HepG2 (cell line): ENCODE measurements at regions not wholly inside any gene's neighbourhood (a gene's known extent, or its start where the extent isn't known, plus 50 kb on each side); places are given as distances from the start of the nearest gene placed in this dataset.

Source experiments
- ATAC-seq: fragments of 200-7000 bp; cut with Tn5 transposase; 3 replicates; pipeline ENCODE4 v1.9.1; 2020; ENCODE audit warnings: mild to moderate bottlenecking, moderate library complexity
- BruUV-seq: library from RNA; stranded (reverse); fragments of 400-500 nt; replicated peaks from 2 replicates; lab custom pipeline; 2021; lab: Mats Ljungman, UMichigan
- CTCF ChIA-PET: fragments of 300-600 bp; formaldehyde crosslinking; extraction: SDS; loops from one replicate; lab custom pipeline; 2021; ENCODE audit warnings: low total read pairs, inconsistent platforms, low intra/inter-chr PET ratio; lab: Yijun Ruan, JAX
- POLR2A ChIA-PET: fragments of 350-600 bp; sonication (Branson Sonifier 250); formaldehyde crosslinking; loops from one replicate; lab custom pipeline; 2020; ENCODE audit warnings: antibody characterized with exemption, inconsistent platforms; lab: Yijun Ruan, JAX
- DNase-seq: peaks from one replicate; pipeline ENCODE4 v3.0.0-alpha.2; 2015; ENCODE audit warnings: low spot score
- FAIRE-seq: peaks from 3 replicates; lab custom pipeline; 2011; peaks lifted over from hg19 to GRCh38; lab: Jason Lieb, UNC
- H2AFZ ChIP-seq: one replicate; pipeline ENCODE4 v1.6.1; 2011; ENCODE audit warnings: low read length, inconsistent platforms
- H3K27ac ChIP-seq: fragments of 300-600 bp; 3 replicates; pipeline ENCODE4 v1.8.0; 2011; ENCODE audit warnings: mixed run types, mild to moderate bottlenecking, mixed read lengths, low read length, inconsistent platforms; ENCODE audit not compliant: insufficient read depth; ENCODE audit errors: extremely low read length
- H3K27me3 ChIP-seq, 2 experiments: fragments of 200-600 bp in 1 of 2; 2 replicates in 1 of 2; 3 replicates in 1 of 2; pipeline versions ENCODE4 v1.6.0 to v1.8.0; 2011; ENCODE audit warnings: low read length in 2 of 2, mild to moderate bottlenecking in 2 of 2, moderate library complexity in 2 of 2, inconsistent platforms in 1 of 2; ENCODE audit not compliant: insufficient read depth in 2 of 2, control insufficient read depth in 1 of 2
- H3K36me3 ChIP-seq, 2 experiments: fragments of 200-600 bp in 1 of 2; replicated peaks in 1 of 2; 2 replicates in 1 of 2; 3 replicates in 1 of 2; pipeline versions ENCODE4 v1.5.1 to v1.8.0; 2011; ENCODE audit warnings: low read length in 2 of 2, inconsistent platforms in 1 of 2; ENCODE audit not compliant: insufficient read depth in 2 of 2, control insufficient read depth in 1 of 2
- H3K4me1 ChIP-seq: 2 replicates; pipeline ENCODE4 v1.5.1; 2012; ENCODE audit warnings: low read length, inconsistent platforms; ENCODE audit not compliant: insufficient read depth
- H3K4me2 ChIP-seq: 2 replicates; pipeline ENCODE4 v1.6.0; 2011; ENCODE audit warnings: low read depth, low read length, inconsistent platforms
- H3K4me3 ChIP-seq, 3 experiments: fragments of 200-600 bp in 1 of 3; sonication (generic), shearing (Covaris generic) in 1 of 3; replicated peaks in 1 of 3; 2 replicates each; pipeline ENCODE4 v1.5.1; 2011 to 2016; ENCODE audit warnings: low read length in 3 of 3, inconsistent platforms in 2 of 3, low read depth in 2 of 3, mild to moderate bottlenecking in 2 of 3, control low read depth in 1 of 3, mixed read lengths in 1 of 3; ENCODE audit not compliant: insufficient read depth in 1 of 3
- H3K79me2 ChIP-seq: one replicate; pipeline ENCODE4 v1.6.1; 2011; ENCODE audit warnings: low read length, inconsistent platforms; ENCODE audit not compliant: insufficient read depth
- H3K9ac ChIP-seq: 2 replicates; pipeline ENCODE4 v1.6.0; 2011; ENCODE audit warnings: mild to moderate bottlenecking, low read depth, low read length, inconsistent platforms; ENCODE audit not compliant: insufficient read depth
- H3K9me3 ChIP-seq: 2 replicates; pipeline ENCODE4 v1.5.1; 2012; ENCODE audit warnings: mild to moderate bottlenecking, low read length
- H4K20me1 ChIP-seq: 2 replicates; pipeline ENCODE4 v1.6.0; 2011; ENCODE audit warnings: inconsistent platforms, mild to moderate bottlenecking, low read length, moderate library complexity; ENCODE audit not compliant: insufficient read depth
- ATAD3A ChIP-seq: sonication (generic); formaldehyde crosslinking; IDR thresholded peaks from 2 replicates; pipeline ENCODE4 v1.4.0; 2020; ENCODE audit warnings: missing genetic modification reagents
- BRCA1 ChIP-seq: sonication (generic); formaldehyde crosslinking; IDR thresholded peaks from 2 replicates; pipeline ENCODE4 v1.4.0; 2020; ENCODE audit warnings: missing genetic modification reagents
- BRD4 ChIP-seq: sonication (generic); formaldehyde crosslinking; IDR thresholded peaks from 2 replicates; pipeline ENCODE4 v1.4.0; 2020; ENCODE audit warnings: missing genetic modification reagents
- CENPT ChIP-seq: sonication (generic); formaldehyde crosslinking; IDR thresholded peaks from 2 replicates; pipeline ENCODE4 v1.8.0; 2022; ENCODE audit warnings: low read depth, mild to moderate bottlenecking, moderate library complexity, missing genetic modification reagents
- KAT8 ChIP-seq: IDR thresholded peaks from 2 replicates; pipeline ENCODE4 v1.6.1; 2016; ENCODE audit warnings: missing genetic modification reagents, missing compliant biosample characterization
- RFX5 ChIP-seq: IDR thresholded peaks from 2 replicates; pipeline ENCODE4 v1.6.1; 2011; ENCODE audit warnings: low read depth, low read length, improper control_type of control experiment
- SATB2 ChIP-seq: sonication (generic); formaldehyde crosslinking; IDR thresholded peaks from 2 replicates; pipeline ENCODE4 v1.5.0; 2020; ENCODE audit warnings: missing genetic modification reagents
- ZNF382 ChIP-seq: sonication (generic); formaldehyde crosslinking; IDR thresholded peaks from 2 replicates; pipeline ENCODE4 v1.5.0; 2020; ENCODE audit warnings: missing genetic modification reagents, mild to moderate bottlenecking, borderline replicate concordance
- ZNF556 ChIP-seq: sonication (generic); formaldehyde crosslinking; IDR thresholded peaks from 2 replicates; pipeline ENCODE4 v1.4.0; 2020; ENCODE audit warnings: mild to moderate bottlenecking, missing genetic modification reagents, borderline replicate concordance
- ZNF766 ChIP-seq: sonication (generic); formaldehyde crosslinking; IDR thresholded peaks from 2 replicates; pipeline ENCODE4 v1.5.0; 2020; ENCODE audit warnings: missing genetic modification reagents, borderline replicate concordance
- ZNF788 ChIP-seq: sonication (generic); formaldehyde crosslinking; IDR thresholded peaks from 2 replicates; pipeline ENCODE4 v1.5.0; 2020; ENCODE audit warnings: mild to moderate bottlenecking, missing genetic modification reagents, borderline replicate concordance
- ZSCAN30 ChIP-seq: sonication (generic); formaldehyde crosslinking; IDR thresholded peaks from 2 replicates; pipeline ENCODE4 v1.5.0; 2020; ENCODE audit warnings: mild to moderate bottlenecking, missing genetic modification reagents
- WGBS: methylation state at CpG from one replicate; pipeline ENCODE4 v1.1.6; 2017; ENCODE audit warnings: low lambda C conversion rate; 5-methylcytosine and 5-hydroxymethylcytosine counted together
- in situ Hi-C: cut with HindIII; loops from 2 replicates; pipeline ENCODE4 v1.10.0; 2017; ENCODE audit warnings: low pct_unique_long_range_greater_than_20kb; ENCODE audit not compliant: extremely low pct_ligation_motif_present
- intact Hi-C: fragments of 100-400 bp; cut with micrococcal nuclease; formaldehyde crosslinking; loops from one replicate; pipeline ENCODE4 v1.10.0; 2022; ENCODE audit not compliant: unreplicated experiment
- TF ChIP-seq, protein P1 (sequence below): sonication (generic); formaldehyde crosslinking; IDR thresholded peaks from 2 replicates; pipeline ENCODE4 v1.5.1; 2020; ENCODE audit warnings: mild to moderate bottlenecking, moderate library complexity, missing genetic modification reagents
- TF ChIP-seq, protein P2 (sequence below): sonication (generic); formaldehyde crosslinking; IDR thresholded peaks from 2 replicates; pipeline ENCODE4 v1.5.0; 2020; ENCODE audit warnings: mild to moderate bottlenecking, missing genetic modification reagents, borderline replicate concordance

DNA sequence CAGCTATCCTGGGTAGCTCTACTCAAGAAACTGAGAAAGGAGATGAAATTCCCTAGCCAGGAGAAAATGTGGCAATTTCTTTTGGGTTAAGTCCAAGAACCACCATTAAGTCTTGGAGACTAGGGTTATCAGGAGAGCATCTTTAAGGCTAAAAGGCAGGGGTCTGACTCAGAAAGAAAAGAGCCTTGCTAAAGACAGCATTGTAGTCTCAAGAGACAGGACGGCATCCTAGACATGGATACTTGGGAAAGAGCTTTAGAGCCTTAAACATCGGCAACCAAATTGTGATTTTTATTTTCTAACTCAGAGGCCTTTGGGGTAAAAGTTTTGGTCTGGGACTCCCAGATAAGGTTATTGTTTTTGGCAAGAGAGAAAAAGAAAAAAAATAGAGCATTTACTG, 83.1 kb downstream of the FAS start:
- Histone ChIP-seq H3K4me1 (no peaks in the 10 kb centered on the region), H3K27ac (no peak overlapping the region), H3K4me3 (no peak overlapping the region), H3K9ac (no peak overlapping the region), H2AFZ (no peak overlapping the region), H3K4me2 (no peak overlapping the region), H3K9me3 (no peaks in the 10 kb centered on the region), H3K36me3 (no peaks in the 10 kb centered on the region), H3K27me3 (peaks cover 0 to 1% of the 10 kb centered on the region in 2 experiments; a peak in 1 of 5 replicates), H3K79me2 (no peaks in the 10 kb centered on the region), H4K20me1 (no peaks in the 10 kb centered on the region)
- BruUV-seq, result no TSS peak
- DNase-seq (no peak), ATAC-seq (no peak)
- in situ Hi-C loops, result no loop called here
- CTCF ChIA-PET, result no interaction called here
- 42% methylated on average over 2 of the region's 2 CpGs for WGBS
- intact Hi-C loops, result no loop called here
- no peak for TF ChIP-seq ATAD3A (CRISPR knock-in tag)
- TF ChIP-seq CENPT (CRISPR knock-in tag), result no peak
- TF ChIP-seq ZNF556 (CRISPR knock-in tag), result no peak
- TF ChIP-seq, protein P1, sequence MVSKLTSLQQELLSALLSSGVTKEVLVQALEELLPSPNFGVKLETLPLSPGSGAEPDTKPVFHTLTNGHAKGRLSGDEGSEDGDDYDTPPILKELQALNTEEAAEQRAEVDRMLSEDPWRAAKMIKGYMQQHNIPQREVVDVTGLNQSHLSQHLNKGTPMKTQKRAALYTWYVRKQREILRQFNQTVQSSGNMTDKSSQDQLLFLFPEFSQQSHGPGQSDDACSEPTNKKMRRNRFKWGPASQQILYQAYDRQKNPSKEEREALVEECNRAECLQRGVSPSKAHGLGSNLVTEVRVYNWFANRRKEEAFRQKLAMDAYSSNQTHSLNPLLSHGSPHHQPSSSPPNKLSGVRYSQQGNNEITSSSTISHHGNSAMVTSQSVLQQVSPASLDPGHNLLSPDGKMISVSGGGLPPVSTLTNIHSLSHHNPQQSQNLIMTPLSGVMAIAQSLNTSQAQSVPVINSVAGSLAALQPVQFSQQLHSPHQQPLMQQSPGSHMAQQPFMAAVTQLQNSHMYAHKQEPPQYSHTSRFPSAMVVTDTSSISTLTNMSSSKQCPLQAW (CRISPR knock-in tag), result no peak
- no peak for TF ChIP-seq BRD4
- TF ChIP-seq ZNF382 (CRISPR knock-in tag), result no peak
- TF ChIP-seq RFX5, result no peak
- no peak for TF ChIP-seq BRCA1 (CRISPR knock-in tag)
- TF ChIP-seq, protein P2, sequence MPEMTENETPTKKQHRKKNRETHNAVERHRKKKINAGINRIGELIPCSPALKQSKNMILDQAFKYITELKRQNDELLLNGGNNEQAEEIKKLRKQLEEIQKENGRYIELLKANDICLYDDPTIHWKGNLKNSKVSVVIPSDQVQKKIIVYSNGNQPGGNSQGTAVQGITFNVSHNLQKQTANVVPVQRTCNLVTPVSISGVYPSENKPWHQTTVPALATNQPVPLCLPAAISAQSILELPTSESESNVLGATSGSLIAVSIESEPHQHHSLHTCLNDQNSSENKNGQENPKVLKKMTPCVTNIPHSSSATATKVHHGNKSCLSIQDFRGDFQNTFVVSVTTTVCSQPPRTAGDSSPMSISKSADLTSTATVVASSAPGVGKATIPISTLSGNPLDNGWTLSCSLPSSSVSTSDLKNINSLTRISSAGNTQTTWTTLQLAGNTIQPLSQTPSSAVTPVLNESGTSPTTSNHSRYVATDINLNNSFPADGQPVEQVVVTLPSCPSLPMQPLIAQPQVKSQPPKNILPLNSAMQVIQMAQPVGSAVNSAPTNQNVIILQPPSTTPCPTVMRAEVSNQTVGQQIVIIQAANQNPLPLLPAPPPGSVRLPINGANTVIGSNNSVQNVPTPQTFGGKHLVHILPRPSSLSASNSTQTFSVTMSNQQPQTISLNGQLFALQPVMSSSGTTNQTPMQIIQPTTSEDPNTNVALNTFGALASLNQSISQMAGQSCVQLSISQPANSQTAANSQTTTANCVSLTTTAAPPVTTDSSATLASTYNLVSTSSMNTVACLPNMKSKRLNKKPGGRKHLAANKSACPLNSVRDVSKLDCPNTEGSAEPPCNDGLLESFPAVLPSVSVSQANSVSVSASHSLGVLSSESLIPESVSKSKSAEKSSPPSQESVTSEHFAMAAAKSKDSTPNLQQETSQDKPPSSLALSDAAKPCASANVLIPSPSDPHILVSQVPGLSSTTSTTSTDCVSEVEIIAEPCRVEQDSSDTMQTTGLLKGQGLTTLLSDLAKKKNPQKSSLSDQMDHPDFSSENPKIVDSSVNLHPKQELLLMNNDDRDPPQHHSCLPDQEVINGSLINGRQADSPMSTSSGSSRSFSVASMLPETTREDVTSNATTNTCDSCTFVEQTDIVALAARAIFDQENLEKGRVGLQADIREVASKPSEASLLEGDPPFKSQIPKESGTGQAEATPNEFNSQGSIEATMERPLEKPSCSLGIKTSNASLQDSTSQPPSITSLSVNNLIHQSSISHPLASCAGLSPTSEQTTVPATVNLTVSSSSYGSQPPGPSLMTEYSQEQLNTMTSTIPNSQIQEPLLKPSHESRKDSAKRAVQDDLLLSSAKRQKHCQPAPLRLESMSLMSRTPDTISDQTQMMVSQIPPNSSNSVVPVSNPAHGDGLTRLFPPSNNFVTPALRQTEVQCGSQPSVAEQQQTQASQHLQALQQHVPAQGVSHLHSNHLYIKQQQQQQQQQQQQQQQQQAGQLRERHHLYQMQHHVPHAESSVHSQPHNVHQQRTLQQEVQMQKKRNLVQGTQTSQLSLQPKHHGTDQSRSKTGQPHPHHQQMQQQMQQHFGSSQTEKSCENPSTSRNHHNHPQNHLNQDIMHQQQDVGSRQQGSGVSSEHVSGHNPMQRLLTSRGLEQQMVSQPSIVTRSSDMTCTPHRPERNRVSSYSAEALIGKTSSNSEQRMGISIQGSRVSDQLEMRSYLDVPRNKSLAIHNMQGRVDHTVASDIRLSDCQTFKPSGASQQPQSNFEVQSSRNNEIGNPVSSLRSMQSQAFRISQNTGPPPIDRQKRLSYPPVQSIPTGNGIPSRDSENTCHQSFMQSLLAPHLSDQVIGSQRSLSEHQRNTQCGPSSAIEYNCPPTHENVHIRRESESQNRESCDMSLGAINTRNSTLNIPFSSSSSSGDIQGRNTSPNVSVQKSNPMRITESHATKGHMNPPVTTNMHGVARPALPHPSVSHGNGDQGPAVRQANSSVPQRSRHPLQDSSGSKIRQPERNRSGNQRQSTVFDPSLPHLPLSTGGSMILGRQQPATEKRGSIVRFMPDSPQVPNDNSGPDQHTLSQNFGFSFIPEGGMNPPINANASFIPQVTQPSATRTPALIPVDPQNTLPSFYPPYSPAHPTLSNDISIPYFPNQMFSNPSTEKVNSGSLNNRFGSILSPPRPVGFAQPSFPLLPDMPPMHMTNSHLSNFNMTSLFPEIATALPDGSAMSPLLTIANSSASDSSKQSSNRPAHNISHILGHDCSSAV (CRISPR knock-in tag), result no peak
- TF ChIP-seq SATB2 (CRISPR knock-in tag), result no peak
- TF ChIP-seq ZNF788 (CRISPR knock-in tag), result no peak
- TF ChIP-seq KAT8 (CRISPR knock-in tag), result no peak
- TF ChIP-seq ZNF766 (CRISPR knock-in tag), result no peak
- no peak for TF ChIP-seq ZSCAN30
- TF ChIP-seq, all 625 proteins: peak for 0
- POLR2A ChIA-PET, result no interaction called here
- no peak for FAIRE-seq
